ENCODE measurements at regions not wholly inside any gene's neighbourhood (a gene's known extent, or its start where the extent isn't known, plus 50 kb on each side); places are given as distances from the start of the nearest gene placed in this dataset.

GRCh38 chr7:13322126-13322525 lies 634.7 kb downstream of the ARL4A start (continued):
- no peak for TF ChIP-seq ZNF274 (IDR thresholded peaks at IDR 0.05; ENCODE audit: low read depth, low read length)

GRCh38 chr7:13327669-13328068 lies 640.2 kb downstream of the ARL4A start:
- CTCF ChIA-PET, result no interaction called here
- Histone ChIP-seq H3K9ac (ENCODE audit: low read length) (no peak overlapping the region), H3K4me3 (replicated peaks in 1 of 2; ENCODE audit: low read depth in 1 of 2, low read length in 2 of 2) (no peak overlapping the region), H3K4me2 (ENCODE audit: low read length) (no peak overlapping the region), H3K36me3 (ENCODE audit: control insufficient read depth in 1 of 2, insufficient read depth in 2 of 2, low read length in 2 of 2) (no peaks in the 10 kb centered on the region), H2AFZ (ENCODE audit: low read depth, low read length, poor library complexity, severe bottlenecking) (no peak overlapping the region), H3K27me3 (ENCODE audit: insufficient read depth, low read length) (no peaks in the 10 kb centered on the region), H3K27ac (ENCODE audit: low read depth, low read length) (no peak overlapping the region), H3K9me2 (ENCODE audit: insufficient read depth) (no peaks in the 10 kb centered on the region), H3K4me1 (ENCODE audit: control insufficient read depth in 1 of 2, insufficient read depth in 2 of 2, low read length in 2 of 2) (no peaks in the 10 kb centered on the region), H3K9me3 (ENCODE audit: control insufficient read depth in 1 of 2, insufficient read depth in 1 of 2, low read depth in 1 of 2, low read length in 2 of 2) (no peaks in the 10 kb centered on the region), H4K20me1 (ENCODE audit: insufficient read depth) (no peaks in the 10 kb centered on the region), H3K79me2 (ENCODE audit: insufficient read depth, low read length) (no peaks in the 10 kb centered on the region)
- intact Hi-C loops (cut with micrococcal nuclease), result no loop called here
- DNase-seq (ENCODE audit: low read depth, low spot score) (no peak), ATAC-seq (no peak)
- BruUV-seq (replicated peaks), result no TSS peak
- RAD21 ChIA-PET (ENCODE audit: low non-redundant PET in 1 of 2, low total read pairs in 2 of 2, uncharacterized antibody in 2 of 2, unreplicated experiment in 2 of 2), result no interaction called here
- TF ChIP-seq SRF (IDR thresholded peaks at IDR 0.05; ENCODE audit: low read depth) (no peak), EZH2 (IDR thresholded peaks at IDR 0.05) (no peak), SIN3A (IDR thresholded peaks at IDR 0.05; ENCODE audit: low read depth) (no peak), ATF3 (IDR thresholded peaks at IDR 0.05) (no peak), CEBPB (IDR thresholded peaks at IDR 0.05; ENCODE audit: low read depth) (no peak), POLR2AphosphoS5 (IDR thresholded peaks at IDR 0.05; ENCODE audit: low read depth, low read length) (no peak), EZH2phosphoT487 (IDR thresholded peaks at IDR 0.05; ENCODE audit: borderline replicate concordance) (no peak)
- POLR2A ChIA-PET, result no interaction called here

GRCh38 chr7:13333371-13333770 lies 645.9 kb downstream of the ARL4A start:
- POLR2A ChIA-PET, result no interaction called here
- H3K9me3 ChIP-seq (ENCODE audit: control insufficient read depth in 1 of 2, insufficient read depth in 1 of 2, low read depth in 1 of 2, low read length in 2 of 2), result no peaks in the 10 kb centered on the region
- no peaks in the 10 kb centered on the region for H3K36me3 ChIP-seq (ENCODE audit: control insufficient read depth in 1 of 2, insufficient read depth in 2 of 2, low read length in 2 of 2)
- H3K9ac ChIP-seq (ENCODE audit: low read length), result no peak overlapping the region
- no peak overlapping the region for H3K4me2 ChIP-seq (ENCODE audit: low read length)
- no peaks in the 10 kb centered on the region for H3K4me1 ChIP-seq (ENCODE audit: control insufficient read depth in 1 of 2, insufficient read depth in 2 of 2, low read length in 2 of 2)
- H4K20me1 ChIP-seq (ENCODE audit: insufficient read depth), result no peaks in the 10 kb centered on the region
- CTCF ChIA-PET, result no interaction called here
- H3K4me3 ChIP-seq (replicated peaks in 1 of 2; ENCODE audit: low read depth in 1 of 2, low read length in 2 of 2), result no peak overlapping the region
- intact Hi-C loops (cut with micrococcal nuclease), result no loop called here
- no peaks in the 10 kb centered on the region for H3K79me2 ChIP-seq (ENCODE audit: insufficient read depth, low read length)
- ATAC-seq, result no peak
- BruUV-seq (replicated peaks), result no TSS peak
- RAD21 ChIA-PET (ENCODE audit: low non-redundant PET in 1 of 2, low total read pairs in 2 of 2, uncharacterized antibody in 2 of 2, unreplicated experiment in 2 of 2), result no interaction called here
- H3K27me3 ChIP-seq (ENCODE audit: insufficient read depth, low read length), result no peaks in the 10 kb centered on the region
- no peaks in the 10 kb centered on the region for H3K9me2 ChIP-seq (ENCODE audit: insufficient read depth)
- no peak overlapping the region for H3K27ac ChIP-seq (ENCODE audit: low read depth, low read length)
- no peak for DNase-seq (ENCODE audit: low read depth, low spot score)
- H2AFZ ChIP-seq (ENCODE audit: low read depth, low read length, poor library complexity, severe bottlenecking), result no peak overlapping the region
- TF ChIP-seq EGR1 (IDR thresholded peaks at IDR 0.05; ENCODE audit: low read depth), result no peak
- no peak for TF ChIP-seq JUND (IDR thresholded peaks at IDR 0.05)
- TF ChIP-seq CEBPB (IDR thresholded peaks at IDR 0.05; ENCODE audit: low read depth), result no peak
- no peak for TF ChIP-seq TCF7L2 (IDR thresholded peaks at IDR 0.05; ENCODE audit: borderline replicate concordance, extremely low read depth, insufficient read depth, insufficient read length)
- TF ChIP-seq CTCF (IDR thresholded peaks at IDR 0.05 in 2 of 3, conservative IDR thresholded peaks at IDR 0.05 in 1 of 3; ENCODE audit: borderline replicate concordance in 1 of 3, insufficient read depth in 1 of 3, low read depth in 2 of 3, low read length in 2 of 3), result no peak
- no peak for TF ChIP-seq FOSL1 (IDR thresholded peaks at IDR 0.05; ENCODE audit: low read depth)
- TF ChIP-seq POLR2A (IDR thresholded peaks at IDR 0.05; ENCODE audit: borderline replicate concordance, extremely low read depth, insufficient read depth, insufficient read length), result no peak
- TF ChIP-seq ELF1 (IDR thresholded peaks at IDR 0.05; ENCODE audit: borderline replicate concordance, low read depth), result no peak
- no peak for TF ChIP-seq ZBTB33 (IDR thresholded peaks at IDR 0.05; ENCODE audit: extremely low read depth, insufficient replicate concordance, low read length)
- TF ChIP-seq YY1 (IDR thresholded peaks at IDR 0.05; ENCODE audit: extremely low read depth, insufficient replicate concordance, low read depth, low read length), result no peak
- no peak for TF ChIP-seq EZH2 (IDR thresholded peaks at IDR 0.05)
- TF ChIP-seq SP1 (IDR thresholded peaks at IDR 0.05; ENCODE audit: low read depth), result no peak

Data from HCT116 (cell line).